HG02852 (cell line): ENCODE measurements at regions not wholly inside any gene's neighbourhood (a gene's known extent, or its start where the extent isn't known, plus 50 kb on each side); places are given as distances from the start of the nearest gene placed in this dataset.
"Not testable (repeated sequence)": the region's sequence is repeated elsewhere in the genome, so short reads cannot be mapped to it uniquely, and the experiment has no call there.

Experiments
- ATAC-seq: cut with Tn5 transposase; IDR thresholded peaks from one replicate; pipeline ENCODE4 v1.9.1; 2021; ENCODE audit warnings: mild to moderate bottlenecking, moderate library complexity; ENCODE audit not compliant: unreplicated experiment

GRCh38 chr3:125697126-125697525, 101.8 kb upstream of the OSBPL11 start:
- not testable (repeated sequence) for ATAC-seq

DNA sequence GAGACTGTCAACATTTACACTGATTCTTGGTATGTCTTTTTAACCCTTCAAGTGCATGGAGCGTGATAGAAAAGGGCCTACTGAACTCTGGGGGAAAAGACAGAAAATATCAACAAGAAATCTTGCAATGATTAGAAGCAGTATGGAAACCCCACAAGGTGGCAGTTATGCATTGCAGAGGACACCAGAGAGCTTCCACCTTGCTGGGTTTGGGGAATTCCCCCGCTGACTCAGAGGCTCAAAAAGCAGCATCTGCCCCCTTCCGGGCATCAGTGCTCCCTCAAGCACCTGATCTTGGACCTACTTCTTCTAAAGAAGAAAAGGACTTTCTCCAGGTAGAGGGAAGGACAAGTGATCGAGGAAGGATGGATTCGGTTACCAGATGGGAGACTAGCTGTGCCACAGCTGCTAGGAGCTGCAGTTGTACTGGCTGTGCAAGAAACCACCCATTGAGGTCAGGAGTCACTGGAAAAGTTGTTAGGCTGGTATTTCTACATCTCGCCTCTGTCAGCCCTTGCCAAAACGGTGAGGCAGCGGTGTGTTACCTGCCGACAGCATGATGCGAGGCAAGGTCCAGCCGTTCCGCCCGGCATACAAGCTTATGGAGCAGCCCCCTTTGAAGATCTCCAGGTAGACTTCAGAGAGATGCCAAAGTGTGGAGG, 102.8 kb upstream of the OSBPL11 start:
- not testable (repeated sequence) for ATAC-seq

DNA sequence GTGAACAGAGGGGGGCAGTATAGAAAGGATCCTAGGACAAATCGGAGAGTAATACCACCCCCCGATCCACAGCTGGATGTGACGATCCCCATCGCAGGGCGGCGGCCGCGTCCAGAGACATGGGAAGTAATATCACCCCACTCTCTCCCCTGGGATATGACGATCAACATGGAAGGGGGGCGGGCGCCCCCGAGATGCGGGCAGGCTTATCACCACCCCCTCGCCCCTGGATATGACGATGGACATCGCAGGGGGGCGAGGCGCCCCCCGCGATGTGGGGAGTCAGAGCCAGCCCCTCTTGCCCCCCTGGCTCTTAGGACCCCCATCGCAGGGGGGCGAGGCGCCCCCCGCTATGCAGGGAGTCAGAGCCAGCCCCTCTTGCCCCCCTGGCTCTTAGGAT, 120.4 kb upstream of the OSBPL11 start:
- no peak for ATAC-seq

GRCh38 chr3:125732151-125732550, 136.9 kb upstream of the OSBPL11 start:
- not testable (repeated sequence) for ATAC-seq

GRCh38 chr3:125741991-125742718, 146.9 kb upstream of the OSBPL11 start:
- ATAC-seq, result not testable (repeated sequence)

DNA sequence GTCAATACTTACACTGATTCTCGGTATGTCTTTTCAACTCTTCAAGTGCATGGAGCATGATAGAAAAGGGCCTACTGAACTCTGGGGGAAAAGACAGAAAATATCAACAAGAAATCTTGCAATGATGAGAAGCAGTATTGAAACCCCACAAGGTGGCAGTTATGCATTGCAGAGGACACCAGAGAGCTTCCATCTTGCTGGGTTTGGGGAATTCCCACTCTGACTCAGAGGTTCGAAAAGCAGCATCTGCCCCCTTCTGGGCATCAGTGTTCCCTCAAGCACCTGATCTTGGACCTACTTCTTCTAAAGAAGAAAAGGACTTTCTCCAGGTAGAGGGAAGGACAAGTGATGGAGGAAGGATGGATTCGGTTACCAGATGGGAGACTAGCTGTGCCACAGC, 147.5 kb upstream of the OSBPL11 start:
- ATAC-seq, result not testable (repeated sequence)

DNA sequence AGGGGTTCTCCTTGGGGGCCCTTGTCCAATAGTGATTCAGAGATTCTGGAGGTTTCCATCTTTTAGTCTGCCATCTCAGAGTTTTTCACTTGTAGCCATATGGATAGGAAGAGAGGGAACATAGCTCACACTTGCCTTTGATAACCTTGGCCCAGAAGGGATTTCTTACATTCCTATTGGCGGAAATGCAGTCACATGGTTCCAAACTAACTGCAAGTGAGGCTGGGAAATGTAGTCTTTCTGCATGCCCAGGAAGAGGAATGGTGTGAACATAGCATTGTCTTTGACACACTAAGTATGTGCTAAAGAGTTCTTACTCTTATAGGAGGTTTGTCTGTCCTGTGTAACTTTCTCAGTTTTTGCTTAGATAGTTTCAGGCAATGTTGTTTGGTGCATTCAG, 161.8 kb upstream of the OSBPL11 start:
- not testable (repeated sequence) for ATAC-seq

- not testable (repeated sequence) for ATAC-seq
Measured at GRCh38 chr3:125758641-125759130, 163.4 kb upstream of the OSBPL11 start.

DNA sequence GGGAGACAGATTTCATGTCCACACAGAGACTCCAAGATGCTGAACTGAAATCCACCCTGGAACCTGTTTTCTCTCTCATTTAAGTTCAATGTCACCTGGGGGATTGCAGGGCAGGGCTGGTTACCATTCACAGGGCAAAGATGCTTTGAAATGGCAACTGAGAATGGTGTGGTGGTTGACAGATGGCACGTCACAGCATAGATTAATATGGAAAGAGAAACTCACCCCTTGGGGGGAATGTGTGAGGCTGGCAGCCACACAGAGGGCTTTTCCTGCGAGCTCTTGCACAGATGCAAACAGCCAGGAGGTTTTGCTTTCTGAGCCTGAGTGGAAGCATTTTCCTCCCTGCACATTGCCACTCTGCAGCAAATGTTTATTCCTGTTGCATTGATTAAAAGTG, 167.3 kb upstream of the OSBPL11 start:
- ATAC-seq, result not testable (repeated sequence)

- not testable (repeated sequence) for ATAC-seq
Measured at GRCh38 chr3:125766285-125766826, 171.1 kb upstream of the OSBPL11 start.

DNA sequence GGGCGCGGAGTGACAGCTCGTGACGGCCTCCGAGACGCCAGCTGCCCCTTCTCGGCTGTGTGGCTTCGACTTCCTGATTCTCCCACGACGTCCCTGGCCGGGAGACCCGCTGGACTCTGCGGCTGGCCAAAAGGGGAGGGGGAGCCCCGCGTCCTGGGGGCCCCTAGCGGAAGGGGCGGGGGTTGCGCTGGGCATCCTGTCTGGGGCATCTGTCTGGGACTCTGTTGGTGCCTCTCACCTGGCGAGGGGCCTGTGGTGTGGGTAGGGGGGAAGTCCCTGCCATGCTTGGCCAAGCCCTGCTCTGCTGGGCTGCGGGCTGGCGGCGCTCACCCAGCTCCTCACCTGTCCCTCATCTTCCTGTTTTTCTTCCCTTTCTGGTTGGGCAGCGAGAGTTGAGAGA, 171.6 kb upstream of the OSBPL11 start:
- ATAC-seq, result not testable (repeated sequence)

GRCh38 chr3:125767641-125768040, 172.3 kb upstream of the OSBPL11 start:
- ATAC-seq, result no peak

- not testable (repeated sequence) for ATAC-seq
Measured at GRCh38 chr3:125768821-125769220, 173.5 kb upstream of the OSBPL11 start.

GRCh38 chr3:125771506-125771905, 176.2 kb upstream of the OSBPL11 start:
- ATAC-seq, result not testable (repeated sequence)

DNA sequence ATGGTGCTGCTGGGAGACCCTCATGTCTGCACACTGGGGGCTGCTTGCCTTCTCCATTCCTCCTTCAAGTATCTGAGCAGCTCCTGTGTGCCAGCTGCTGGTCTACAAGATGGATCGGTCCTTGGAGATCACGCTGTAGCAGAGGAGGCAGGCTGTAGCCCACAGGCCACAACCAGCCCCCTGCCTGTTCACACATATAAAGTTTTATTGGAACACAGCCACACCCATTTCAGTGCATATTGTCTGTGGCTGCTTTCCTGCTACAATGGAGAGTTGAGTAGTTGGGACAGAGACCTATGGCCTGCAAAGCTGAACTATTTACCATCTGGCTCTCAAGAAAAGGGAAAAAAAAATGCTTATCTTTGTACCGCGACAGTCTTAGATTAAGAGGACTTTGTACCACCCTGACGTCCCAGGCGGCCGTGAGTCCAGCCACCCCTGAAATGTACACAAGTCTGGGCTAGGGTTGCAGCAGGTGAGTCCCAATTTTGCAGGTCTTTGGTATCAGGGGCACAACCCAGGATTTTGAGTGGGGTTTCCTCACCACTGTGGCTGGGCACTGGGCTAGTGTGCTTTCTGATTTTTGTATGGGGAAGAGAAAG, 179.2 kb upstream of the OSBPL11 start:
- ATAC-seq, result not testable (repeated sequence)

GRCh38 chr3:125775106-125775505, 179.8 kb upstream of the OSBPL11 start:
- not testable (repeated sequence) for ATAC-seq

- ATAC-seq, result not testable (repeated sequence)
Measured at GRCh38 chr3:125775606-125776294, 180.5 kb upstream of the OSBPL11 start.

DNA sequence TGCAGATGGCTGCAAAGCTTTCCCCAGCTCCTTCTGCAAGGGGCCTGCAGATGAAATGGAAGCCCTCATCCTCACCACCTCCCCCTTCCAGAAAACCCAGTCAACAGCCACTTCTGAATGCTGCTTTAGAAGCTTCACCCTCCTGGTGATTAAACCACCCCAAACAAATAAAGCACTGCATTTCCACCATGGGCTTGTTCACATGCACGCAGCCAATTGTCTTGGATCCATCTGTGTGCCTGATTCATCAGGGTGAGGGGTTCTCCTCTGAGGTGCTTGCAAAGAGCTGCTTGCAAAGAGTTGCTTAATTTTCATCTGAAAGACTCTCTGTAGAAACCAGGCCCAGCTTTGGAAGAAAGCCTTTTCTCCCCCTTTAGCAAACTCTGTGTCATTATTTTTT, 184.0 kb upstream of the OSBPL11 start:
- not testable (repeated sequence) for ATAC-seq

- not testable (repeated sequence) for ATAC-seq
Measured at GRCh38 chr3:125779918-125780317, 184.6 kb upstream of the OSBPL11 start.

DNA sequence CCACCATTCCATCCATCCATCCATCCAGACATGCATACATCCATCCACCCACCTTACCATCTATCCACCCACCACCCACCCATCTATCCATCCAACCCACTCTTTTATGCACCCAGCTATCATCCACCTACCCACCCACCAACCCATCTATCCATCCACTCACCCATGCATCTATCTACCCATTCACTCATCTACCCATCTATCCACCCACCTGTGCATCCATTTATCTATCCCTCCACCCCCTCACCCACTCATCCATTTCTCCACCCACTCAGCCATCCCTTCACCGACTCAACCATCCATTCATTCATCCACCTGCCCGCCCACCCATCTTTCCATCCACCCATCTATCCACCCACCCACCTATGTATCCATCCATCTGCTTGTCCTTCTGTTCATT, 186.4 kb upstream of the OSBPL11 start:
- ATAC-seq, result not testable (repeated sequence)

DNA sequence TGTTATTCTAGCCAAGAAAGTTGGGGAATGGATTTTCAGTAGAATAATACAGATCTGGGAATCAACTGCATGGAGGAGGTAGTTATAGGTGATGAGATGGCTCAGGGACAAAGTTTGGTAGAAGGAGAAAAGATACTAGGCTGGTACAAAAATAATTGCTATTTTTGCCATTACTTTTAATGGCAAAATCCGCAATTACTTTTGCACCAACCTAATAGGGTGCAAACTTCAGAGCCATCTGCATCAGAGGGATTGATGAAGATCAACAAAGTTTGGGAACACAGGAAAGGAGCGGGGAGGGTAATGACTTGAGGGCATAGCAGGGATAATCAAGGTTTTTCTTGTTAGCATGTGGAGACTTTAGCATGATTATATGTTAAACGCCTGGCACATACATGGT, 178.7 kb upstream of the ROPN1B start:
- ATAC-seq, result not testable (repeated sequence)
